ENCODE measurements at regions not wholly inside any gene's neighbourhood (a gene's known extent, or its start where the extent isn't known, plus 50 kb on each side); places are given as distances from the start of the nearest gene placed in this dataset.

- no peak overlapping the region for H2AFZ ChIP-seq (ENCODE audit: control insufficient read depth, low read length)
- no peaks in the 10 kb centered on the region for H3K9me1 ChIP-seq (ENCODE audit: control insufficient read depth, extremely low read depth, insufficient read depth, low read length)
- H3K27ac ChIP-seq (ENCODE audit: control insufficient read depth, insufficient read depth, low read length), result no peak overlapping the region
- H3K36me3 ChIP-seq (ENCODE audit: control insufficient read depth in 2 of 2, extremely low read depth in 1 of 2, insufficient read depth in 2 of 2, low read length in 2 of 2), result no peaks in the 10 kb centered on the region
- no peaks in the 10 kb centered on the region for H4K20me1 ChIP-seq (ENCODE audit: control insufficient read depth, extremely low read depth, insufficient read depth, low read length)
- FAIRE-seq (no peak), DNase-seq (ENCODE audit: low read depth, low spot score) (no peak)
- no peak overlapping the region for H3K4me3 ChIP-seq (ENCODE audit: control insufficient read depth in 2 of 3, extremely low read depth in 1 of 3, insufficient read depth in 2 of 3, low read depth in 1 of 3, low read length in 3 of 3)
- no peaks in the 10 kb centered on the region for H3K27me3 ChIP-seq (ENCODE audit: control insufficient read depth, extremely low read depth, insufficient read depth, low read length)
- no peak overlapping the region for H3K9ac ChIP-seq (ENCODE audit: control insufficient read depth, extremely low read depth, insufficient read depth, low read length)
- H3K79me2 ChIP-seq (ENCODE audit: control insufficient read depth, insufficient read depth, low read length), result no peaks in the 10 kb centered on the region
- no peak overlapping the region for H3K4me2 ChIP-seq (ENCODE audit: control insufficient read depth, extremely low read depth, insufficient read depth, low read depth, low read length)
- H3K9me3 ChIP-seq (ENCODE audit: control insufficient read depth, low read depth, low read length), result no peaks in the 10 kb centered on the region
- dilution Hi-C loops (cut with MboI; ENCODE audit: extremely low pct_ligation_motif_present, low sequenced_read_pairs), result no loop called here
- TF ChIP-seq CTCF (optimal IDR thresholded peaks at IDR 0.05 in 1 of 3, IDR thresholded peaks at IDR 0.05 in 1 of 3, conservative IDR thresholded peaks at IDR 0.05 in 1 of 3; ENCODE audit: extremely low read depth in 1 of 3, insufficient read depth in 2 of 3, low read length in 3 of 3) (no peak), EZH2 (IDR thresholded peaks at IDR 0.05; ENCODE audit: low read length) (no peak)
- H3K4me1 ChIP-seq (ENCODE audit: control insufficient read depth, extremely low read depth, insufficient read depth, low read length), result no peaks in the 10 kb centered on the region
Observed at GRCh38 chr15:62666046-62666445, 376.5 kb upstream of the TPM1 start.

GRCh38 chr15:62672268-62672667 is 370.3 kb upstream of the TPM1 start:
- H3K4me3 ChIP-seq (ENCODE audit: control insufficient read depth in 2 of 3, extremely low read depth in 1 of 3, insufficient read depth in 2 of 3, low read depth in 1 of 3, low read length in 3 of 3), result no peak overlapping the region
- no peak overlapping the region for H3K27ac ChIP-seq (ENCODE audit: control insufficient read depth, insufficient read depth, low read length)
- H4K20me1 ChIP-seq (ENCODE audit: control insufficient read depth, extremely low read depth, insufficient read depth, low read length), result no peaks in the 10 kb centered on the region
- TF ChIP-seq EZH2 (IDR thresholded peaks at IDR 0.05; ENCODE audit: low read length), result no peak
- no peak for TF ChIP-seq CTCF (optimal IDR thresholded peaks at IDR 0.05 in 1 of 3, IDR thresholded peaks at IDR 0.05 in 1 of 3, conservative IDR thresholded peaks at IDR 0.05 in 1 of 3; ENCODE audit: extremely low read depth in 1 of 3, insufficient read depth in 2 of 3, low read length in 3 of 3)
- no peaks in the 10 kb centered on the region for H3K9me1 ChIP-seq (ENCODE audit: control insufficient read depth, extremely low read depth, insufficient read depth, low read length)
- no peaks in the 10 kb centered on the region for H3K4me1 ChIP-seq (ENCODE audit: control insufficient read depth, extremely low read depth, insufficient read depth, low read length)
- H2AFZ ChIP-seq (ENCODE audit: control insufficient read depth, low read length), result no peak overlapping the region
- dilution Hi-C loops (cut with MboI; ENCODE audit: extremely low pct_ligation_motif_present, low sequenced_read_pairs), result no loop called here
- no peak overlapping the region for H3K4me2 ChIP-seq (ENCODE audit: control insufficient read depth, extremely low read depth, insufficient read depth, low read depth, low read length)
- H3K36me3 ChIP-seq (ENCODE audit: control insufficient read depth in 2 of 2, extremely low read depth in 1 of 2, insufficient read depth in 2 of 2, low read length in 2 of 2), result no peaks in the 10 kb centered on the region
- H3K79me2 ChIP-seq (ENCODE audit: control insufficient read depth, insufficient read depth, low read length), result no peaks in the 10 kb centered on the region
- H3K9me3 ChIP-seq (ENCODE audit: control insufficient read depth, low read depth, low read length), result no peaks in the 10 kb centered on the region
- FAIRE-seq, result no peak
- no peak overlapping the region for H3K9ac ChIP-seq (ENCODE audit: control insufficient read depth, extremely low read depth, insufficient read depth, low read length)
- no peaks in the 10 kb centered on the region for H3K27me3 ChIP-seq (ENCODE audit: control insufficient read depth, extremely low read depth, insufficient read depth, low read length)
- no peak for DNase-seq (ENCODE audit: low read depth, low spot score)

Data from keratinocyte (primary cell).